Uterus (tissue), 2 donors: ENCODE measurements at regions not wholly inside any gene's neighbourhood (a gene's known extent, or its start where the extent isn't known, plus 50 kb on each side); places are given as distances from the start of the nearest gene placed in this dataset.

Source experiments
- POLR2A ChIP-seq, 2 donors: fragments of 450-650 bp; IDR thresholded peaks; one replicate each; pipeline ENCODE4 v1.6.1; 2016; ENCODE audit warnings: antibody characterized with exemption in 2 of 2, mild to moderate bottlenecking in 1 of 2, moderate library complexity in 1 of 2
- TF ChIP-seq, protein P1 (sequence below), 4 experiments: fragments of 200-600 bp in 2 of 4; fragments of 450-650 bp in 2 of 4; sonication (generic) in 2 of 4; IDR thresholded peaks; one replicate each; pipeline ENCODE4 v1.5.1; 2016 to 2019; ENCODE audit warnings: antibody characterized with exemption in 4 of 4, mild to moderate bottlenecking in 2 of 4, moderate library complexity in 1 of 4

DNA sequence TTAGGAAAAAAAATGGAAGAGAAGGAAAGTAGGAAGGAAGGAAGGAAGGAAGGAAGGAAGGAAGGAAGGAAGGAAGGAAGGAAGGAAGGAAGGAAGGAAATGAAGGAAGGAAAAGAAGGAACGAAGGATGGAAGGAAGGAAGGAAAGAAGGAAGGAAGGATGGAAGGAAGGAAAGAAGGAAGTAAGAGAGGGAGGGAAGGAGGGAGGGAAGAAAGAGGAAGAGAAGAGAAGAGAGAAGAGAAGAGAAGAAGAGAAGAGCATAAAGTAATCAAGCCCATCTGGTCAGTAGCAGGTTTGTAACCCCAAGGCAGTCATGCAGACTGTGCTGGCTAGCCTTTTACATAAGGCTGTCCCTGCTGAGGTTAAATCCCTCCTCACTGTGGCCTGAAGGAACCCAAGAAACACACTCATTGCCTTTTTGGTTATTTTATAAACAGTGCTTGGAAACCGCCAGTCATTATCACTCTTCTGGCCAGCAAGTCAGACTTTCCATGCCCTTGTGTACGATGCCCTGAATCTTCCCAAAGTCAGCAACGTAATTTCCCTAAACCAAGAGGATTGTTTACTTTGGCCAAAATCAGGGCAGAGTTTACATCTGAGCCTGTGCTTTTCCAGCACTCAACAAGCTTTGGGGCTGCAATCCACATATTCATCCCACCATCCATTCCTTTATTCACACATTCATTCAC, 409.6 kb upstream of the MAF start:
- TF ChIP-seq, protein P1, sequence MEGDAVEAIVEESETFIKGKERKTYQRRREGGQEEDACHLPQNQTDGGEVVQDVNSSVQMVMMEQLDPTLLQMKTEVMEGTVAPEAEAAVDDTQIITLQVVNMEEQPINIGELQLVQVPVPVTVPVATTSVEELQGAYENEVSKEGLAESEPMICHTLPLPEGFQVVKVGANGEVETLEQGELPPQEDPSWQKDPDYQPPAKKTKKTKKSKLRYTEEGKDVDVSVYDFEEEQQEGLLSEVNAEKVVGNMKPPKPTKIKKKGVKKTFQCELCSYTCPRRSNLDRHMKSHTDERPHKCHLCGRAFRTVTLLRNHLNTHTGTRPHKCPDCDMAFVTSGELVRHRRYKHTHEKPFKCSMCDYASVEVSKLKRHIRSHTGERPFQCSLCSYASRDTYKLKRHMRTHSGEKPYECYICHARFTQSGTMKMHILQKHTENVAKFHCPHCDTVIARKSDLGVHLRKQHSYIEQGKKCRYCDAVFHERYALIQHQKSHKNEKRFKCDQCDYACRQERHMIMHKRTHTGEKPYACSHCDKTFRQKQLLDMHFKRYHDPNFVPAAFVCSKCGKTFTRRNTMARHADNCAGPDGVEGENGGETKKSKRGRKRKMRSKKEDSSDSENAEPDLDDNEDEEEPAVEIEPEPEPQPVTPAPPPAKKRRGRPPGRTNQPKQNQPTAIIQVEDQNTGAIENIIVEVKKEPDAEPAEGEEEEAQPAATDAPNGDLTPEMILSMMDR (IDR thresholded peaks at IDR 0.05) = no peak
- TF ChIP-seq POLR2A (IDR thresholded peaks at IDR 0.05) = no peak
